ENCODE measurements at regions not wholly inside any gene's neighbourhood (a gene's known extent, or its start where the extent isn't known, plus 50 kb on each side); places are given as distances from the start of the nearest gene placed in this dataset.

- H3K36me3 ChIP-seq (ENCODE audit: insufficient read depth, low read length): no peaks in the 10 kb centered on the region
- H3F3A ChIP-seq (ENCODE audit: insufficient read depth, low read length): no peaks in the 10 kb centered on the region
- no peaks in the 10 kb centered on the region for H3K9me2 ChIP-seq (ENCODE audit: low read depth, low read length)
- H3K4me1 ChIP-seq (ENCODE audit: insufficient read depth, low read length, severe bottlenecking): no peaks in the 10 kb centered on the region
- H3K9ac ChIP-seq (ENCODE audit: low read length): no peak overlapping the region
- no peak overlapping the region for H3K27ac ChIP-seq (ENCODE audit: low read depth, low read length, poor library complexity, severe bottlenecking)
- no peaks in the 10 kb centered on the region for H3K9me3 ChIP-seq (ENCODE audit: low read length)
- no peaks in the 10 kb centered on the region for H3K79me2 ChIP-seq (ENCODE audit: insufficient read depth, low read length)
- TF ChIP-seq EZH2 (IDR thresholded peaks at IDR 0.05; ENCODE audit: borderline replicate concordance, low read length): no peak
- no peak for TF ChIP-seq CTCF (IDR thresholded peaks at IDR 0.05; ENCODE audit: low read length)
- no peaks in the 10 kb centered on the region for H3K27me3 ChIP-seq (ENCODE audit: insufficient read depth, low read length)
- no peak overlapping the region for H3K4me3 ChIP-seq (ENCODE audit: low read depth, low read length, poor library complexity, severe bottlenecking)
- no peak overlapping the region for H2AFZ ChIP-seq (ENCODE audit: low read length)
- H4K20me1 ChIP-seq (ENCODE audit: insufficient read depth, low read length): no peaks in the 10 kb centered on the region
- no peak overlapping the region for H3K4me2 ChIP-seq (ENCODE audit: low read length)
Measured at GRCh38 chr1:81050390-81050789, 750.3 kb upstream of the ADGRL2 start.

GRCh38 chr1:81044708-81045107, 756.0 kb upstream of the ADGRL2 start:
- Histone ChIP-seq H3K27ac (ENCODE audit: low read depth, low read length, poor library complexity, severe bottlenecking) (no peak overlapping the region), H2AFZ (ENCODE audit: low read length) (no peak overlapping the region), H3K9me2 (ENCODE audit: low read depth, low read length) (no peaks in the 10 kb centered on the region), H3K9ac (ENCODE audit: low read length) (no peak overlapping the region), H3F3A (ENCODE audit: insufficient read depth, low read length) (no peaks in the 10 kb centered on the region), H3K4me3 (ENCODE audit: low read depth, low read length, poor library complexity, severe bottlenecking) (no peak overlapping the region), H3K9me3 (ENCODE audit: low read length) (no peaks in the 10 kb centered on the region), H3K79me2 (ENCODE audit: insufficient read depth, low read length) (no peaks in the 10 kb centered on the region), H3K36me3 (ENCODE audit: insufficient read depth, low read length) (no peaks in the 10 kb centered on the region), H3K27me3 (ENCODE audit: insufficient read depth, low read length) (no peaks in the 10 kb centered on the region), H3K4me1 (ENCODE audit: insufficient read depth, low read length, severe bottlenecking) (no peaks in the 10 kb centered on the region), H3K4me2 (ENCODE audit: low read length) (no peak overlapping the region), H4K20me1 (ENCODE audit: insufficient read depth, low read length) (no peaks in the 10 kb centered on the region)
- no peak for TF ChIP-seq EZH2 (IDR thresholded peaks at IDR 0.05; ENCODE audit: borderline replicate concordance, low read length)
- no peak for TF ChIP-seq CTCF (IDR thresholded peaks at IDR 0.05; ENCODE audit: low read length)

- no peaks in the 10 kb centered on the region for H3K4me1 ChIP-seq (ENCODE audit: insufficient read depth, low read length, severe bottlenecking)
- no peaks in the 10 kb centered on the region for H3K79me2 ChIP-seq (ENCODE audit: insufficient read depth, low read length)
- H3K9me3 ChIP-seq (ENCODE audit: low read length): no peaks in the 10 kb centered on the region
- H3K27me3 ChIP-seq (ENCODE audit: insufficient read depth, low read length): no peaks in the 10 kb centered on the region
- no peak overlapping the region for H2AFZ ChIP-seq (ENCODE audit: low read length)
- H3F3A ChIP-seq (ENCODE audit: insufficient read depth, low read length): no peaks in the 10 kb centered on the region
- H3K36me3 ChIP-seq (ENCODE audit: insufficient read depth, low read length): no peaks in the 10 kb centered on the region
- H3K27ac ChIP-seq (ENCODE audit: low read depth, low read length, poor library complexity, severe bottlenecking): no peak overlapping the region
- no peak overlapping the region for H3K4me3 ChIP-seq (ENCODE audit: low read depth, low read length, poor library complexity, severe bottlenecking)
- H4K20me1 ChIP-seq (ENCODE audit: insufficient read depth, low read length): no peaks in the 10 kb centered on the region
- no peak overlapping the region for H3K9ac ChIP-seq (ENCODE audit: low read length)
- H3K4me2 ChIP-seq (ENCODE audit: low read length): no peak overlapping the region
- no peak for TF ChIP-seq CTCF (IDR thresholded peaks at IDR 0.05; ENCODE audit: low read length)
- no peak for TF ChIP-seq EZH2 (IDR thresholded peaks at IDR 0.05; ENCODE audit: borderline replicate concordance, low read length)
- H3K9me2 ChIP-seq (ENCODE audit: low read depth, low read length): no peaks in the 10 kb centered on the region
Measured at GRCh38 chr1:81042225-81042624, 758.5 kb upstream of the ADGRL2 start.
